H9 (cell line): ENCODE measurements at regions not wholly inside any gene's neighbourhood (a gene's known extent, or its start where the extent isn't known, plus 50 kb on each side); places are given as distances from the start of the nearest gene placed in this dataset.

Experiments
- DNase-seq: peaks from one replicate; pipeline ENCODE4 v3.0.0-alpha.2; 2017
- H2AFZ ChIP-seq: one replicate; pipeline ENCODE4 v1.6.1; 2013; ENCODE audit warnings: mild to moderate bottlenecking, low read length, control low read depth, moderate library complexity
- H2AK5ac ChIP-seq: 2 replicates; pipeline ENCODE4 v1.6.1; 2013; ENCODE audit warnings: low read length, control low read depth, mixed read lengths; ENCODE audit not compliant: insufficient read length
- H2BK120ac ChIP-seq: one replicate; pipeline ENCODE4 v1.6.1; 2013; ENCODE audit warnings: low read depth, mild to moderate bottlenecking, low read length, control low read depth, inconsistent platforms; ENCODE audit not compliant: poor library complexity, severe bottlenecking
- H2BK12ac ChIP-seq: 2 replicates; pipeline ENCODE4 v1.6.1; 2013; ENCODE audit warnings: low read length, control low read depth, mixed read lengths, low read depth; ENCODE audit not compliant: insufficient read length
- H2BK15ac ChIP-seq: 2 replicates; pipeline ENCODE4 v1.6.1; 2013; ENCODE audit warnings: low read depth, low read length, control low read depth
- H2BK20ac ChIP-seq: one replicate; pipeline ENCODE4 v1.6.1; 2013; ENCODE audit warnings: low read depth, mild to moderate bottlenecking, low read length, control low read depth, inconsistent platforms; ENCODE audit not compliant: poor library complexity, severe bottlenecking
- H2BK5ac ChIP-seq: 2 replicates; pipeline ENCODE4 v1.6.1; 2013; ENCODE audit warnings: low read length, control low read depth, mixed read lengths; ENCODE audit not compliant: insufficient read length
- H3K14ac ChIP-seq: 2 replicates; pipeline ENCODE4 v1.6.1; 2013; ENCODE audit warnings: low read length, control low read depth; ENCODE audit not compliant: insufficient read depth
- H3K18ac ChIP-seq: 2 replicates; pipeline ENCODE4 v1.6.1; 2013; ENCODE audit warnings: low read depth, mild to moderate bottlenecking, mixed read lengths, low read length, control low read depth; ENCODE audit not compliant: insufficient read length
- H3K23ac ChIP-seq: 2 replicates; pipeline ENCODE4 v1.6.1; 2013; ENCODE audit warnings: low read length, control low read depth, mixed read lengths, low read depth; ENCODE audit not compliant: insufficient read length
- H3K23me2 ChIP-seq: 2 replicates; pipeline ENCODE4 v1.6.1; 2013; ENCODE audit warnings: low read depth, mild to moderate bottlenecking, mixed read lengths, low read length, control low read depth; ENCODE audit not compliant: insufficient read length, poor library complexity, severe bottlenecking
- H3K27ac ChIP-seq: 2 replicates; pipeline ENCODE4 v1.5.1; 2013; ENCODE audit warnings: low read length, control low read depth, mixed read lengths, low read depth; ENCODE audit not compliant: insufficient read length
- H3K27me3 ChIP-seq: 2 replicates; pipeline ENCODE4 v1.6.1; 2013; ENCODE audit warnings: low read length, control low read depth, inconsistent platforms; ENCODE audit not compliant: insufficient read depth
- H3K4ac ChIP-seq: 2 replicates; pipeline ENCODE4 v1.6.1; 2013; ENCODE audit warnings: low read depth, mild to moderate bottlenecking, control low read depth, inconsistent platforms, low read length, moderate library complexity
- H3K4me1 ChIP-seq: 2 replicates; pipeline ENCODE4 v1.6.1; 2013; ENCODE audit warnings: low read length, control low read depth, inconsistent platforms; ENCODE audit not compliant: insufficient read depth
- H3K4me2 ChIP-seq: 2 replicates; pipeline ENCODE4 v1.6.1; 2013; ENCODE audit warnings: low read length, control low read depth, mixed read lengths; ENCODE audit not compliant: insufficient read length, insufficient read depth
- H3K56ac ChIP-seq: 2 replicates; pipeline ENCODE4 v1.6.1; 2013; ENCODE audit warnings: low read depth, mild to moderate bottlenecking, mixed read lengths, low read length, control low read depth; ENCODE audit not compliant: insufficient read length
- H3K79me1 ChIP-seq: 2 replicates; pipeline ENCODE4 v1.6.1; 2013; ENCODE audit warnings: low read depth, mild to moderate bottlenecking, moderate library complexity, low read length, control low read depth, inconsistent platforms; ENCODE audit not compliant: insufficient read depth, poor library complexity, severe bottlenecking
- H3K79me2 ChIP-seq: 2 replicates; pipeline ENCODE4 v1.6.1; 2013; ENCODE audit warnings: low read length, control low read depth, inconsistent platforms; ENCODE audit not compliant: insufficient read depth
- H3K9ac ChIP-seq: 2 replicates; pipeline ENCODE4 v1.6.1; 2013; ENCODE audit warnings: low read length, control low read depth, mixed read lengths; ENCODE audit not compliant: insufficient read length; ENCODE audit errors: extremely low read depth
- H3K9me3 ChIP-seq: one replicate; pipeline ENCODE4 v1.6.1; 2013; ENCODE audit warnings: low read depth, low read length, inconsistent platforms; ENCODE audit not compliant: control insufficient read depth
- H3T11ph ChIP-seq: one replicate; pipeline ENCODE4 v1.6.1; 2013; ENCODE audit warnings: mild to moderate bottlenecking, low read length, control low read depth, inconsistent platforms
- H4K20me1 ChIP-seq: one replicate; pipeline ENCODE4 v1.6.1; 2013; ENCODE audit not compliant: control insufficient read depth, insufficient read length, insufficient read depth
- H4K5ac ChIP-seq: 2 replicates; pipeline ENCODE4 v1.6.1; 2013; ENCODE audit warnings: low read depth, mild to moderate bottlenecking, mixed read lengths, low read length, control low read depth; ENCODE audit not compliant: insufficient read length
- H4K8ac ChIP-seq: replicated peaks from 2 replicates; pipeline ENCODE4 v1.6.1; 2013; ENCODE audit warnings: low read length, control low read depth, mixed read lengths, low read depth; ENCODE audit not compliant: insufficient read length
- H4K91ac ChIP-seq: 2 replicates; pipeline ENCODE4 v1.6.1; 2013; ENCODE audit warnings: low read depth, mild to moderate bottlenecking, moderate library complexity, mixed read lengths, low read length, control low read depth; ENCODE audit not compliant: insufficient read length
- H3K27ac Mint-ChIP-seq, 3 experiments: 2 replicates in 2 of 3; 3 replicates in 1 of 3; pipeline ENCODE4 v1.8.0; 2020 to 2021; ENCODE audit warnings: mixed read lengths in 3 of 3, mild to moderate bottlenecking in 1 of 3, moderate library complexity in 1 of 3
- H3K27me3 Mint-ChIP-seq: 2 replicates; pipeline ENCODE4 v1.8.0; 2021; ENCODE audit warnings: low read depth, mild to moderate bottlenecking, moderate library complexity, mixed read lengths
- H3K36me3 Mint-ChIP-seq, 3 experiments: 2 replicates in 2 of 3; 3 replicates in 1 of 3; pipeline ENCODE4 v1.8.0; 2020 to 2021; ENCODE audit warnings: low read depth in 3 of 3, mixed read lengths in 3 of 3; ENCODE audit not compliant: insufficient read depth in 1 of 3
- H3K4me1 Mint-ChIP-seq, 2 experiments: 2 replicates each; pipeline ENCODE4 v1.8.0; 2020; ENCODE audit warnings: mixed read lengths in 2 of 2
- H3K4me3 Mint-ChIP-seq, 2 experiments: 2 replicates in 1 of 2; 3 replicates in 1 of 2; pipeline ENCODE4 v1.8.0; 2020 to 2021; ENCODE audit warnings: mild to moderate bottlenecking in 2 of 2, mixed read lengths in 2 of 2, moderate library complexity in 1 of 2
- H3K9me3 Mint-ChIP-seq, 2 experiments: 2 replicates in 1 of 2; 3 replicates in 1 of 2; pipeline ENCODE4 v1.8.0; 2020; ENCODE audit warnings: mild to moderate bottlenecking in 2 of 2, mixed read lengths in 2 of 2, moderate library complexity in 1 of 2
- CTCF ChIP-seq: fragments of 200-600 bp; sonication (generic); conservative IDR thresholded peaks from 3 replicates; pipeline ENCODE4 v1.8.0; 2021; ENCODE audit warnings: antibody characterized with exemption, mild to moderate bottlenecking
- WGBS: extraction: QIAGEN DNeasy Blood & Tissue Kit; methylation state at CpG from one replicate; pipeline ENCODE4 v1.1.7; 2013; ENCODE audit warnings: missing lambda C conversion rate, low lambda C conversion rate, mixed read lengths; ENCODE audit not compliant: insufficient read length; ENCODE audit errors: extremely low coverage; 5-methylcytosine and 5-hydroxymethylcytosine counted together

- Histone ChIP-seq H3K14ac (no peak overlapping the region), H2BK5ac (no peak overlapping the region), H3K23me2 (no peaks in the 10 kb centered on the region), H4K91ac (no peak overlapping the region), H2BK12ac (no peak overlapping the region), H3K9ac (no peak overlapping the region), H4K8ac (no peak overlapping the region), H3K79me2 (no peaks in the 10 kb centered on the region), H3K9me3 (no peaks in the 10 kb centered on the region), H3K56ac (no peak overlapping the region), H4K5ac (no peak overlapping the region), H3K27me3 (no peaks in the 10 kb centered on the region), H3K4me2 (no peak overlapping the region), H2BK120ac (no peak overlapping the region), H4K20me1 (no peaks in the 10 kb centered on the region), H2BK15ac (no peak overlapping the region), H3K23ac (no peak overlapping the region), H2AFZ (no peak overlapping the region), H3K4me1 (peaks cover 6% of the 10 kb centered on the region; the same call in 1 of the 2 replicates), H3T11ph (no peak overlapping the region), H3K4ac (no peak overlapping the region), H3K79me1 (no peaks in the 10 kb centered on the region), H2BK20ac (no peak overlapping the region), H3K18ac (no peak overlapping the region), H3K27ac (no peak overlapping the region), H2AK5ac (no peak overlapping the region)
- H3K27me3 Mint-ChIP-seq: no peaks in the 10 kb centered on the region
- no CpG with 5 or more reads among the region's 4 CpGs for WGBS
- DNase-seq: no peak
- H3K4me3 Mint-ChIP-seq: no peak overlapping the region
- peaks cover 50% of the 10 kb centered on the region in 2 experiments for H3K4me1 Mint-ChIP-seq
- no peak overlapping the region for H3K27ac Mint-ChIP-seq
- TF ChIP-seq CTCF: no peak
- H3K9me3 Mint-ChIP-seq: no peaks in the 10 kb centered on the region; a peak in 1 of 5 replicates
- H3K36me3 Mint-ChIP-seq: no peaks in the 10 kb centered on the region
Observed at GRCh38 chr1:209354840-209355165, 228.7 kb upstream of the CAMK1G start.
